CD14-positive monocyte (primary cell): ENCODE measurements at regions not wholly inside any gene's neighbourhood (a gene's known extent, or its start where the extent isn't known, plus 50 kb on each side); places are given as distances from the start of the nearest gene placed in this dataset.

ENCODE experiments used
- DNase-seq, 3 donors: peaks; one replicate each; pipeline ENCODE4 v3.0.0-alpha.2; 2011 to 2022
- H2AFZ ChIP-seq: 2 replicates; pipeline ENCODE4 v1.6.0; 2012; ENCODE audit warnings: mild to moderate bottlenecking, low read depth, low read length, inconsistent platforms; ENCODE audit not compliant: insufficient read depth, poor library complexity, severe bottlenecking
- H3K27ac ChIP-seq, 2 donors: 1 replicate in 1 of 2; 2 replicates in 1 of 2; pipeline ENCODE4 v1.5.1; 2012 to 2013; ENCODE audit warnings: low read length in 2 of 2, control low read depth in 1 of 2, inconsistent platforms in 1 of 2, low read depth in 1 of 2, mild to moderate bottlenecking in 1 of 2
- H3K27me3 ChIP-seq, 2 donors: one replicate each; pipeline versions ENCODE4 v1.6.0 to v1.6.1; 2011 to 2013; ENCODE audit warnings: low read length in 2 of 2; ENCODE audit not compliant: control insufficient read depth in 2 of 2, insufficient read depth in 2 of 2
- H3K36me3 ChIP-seq, 2 donors: replicated peaks in 1 of 2; 1 replicate in 1 of 2; 2 replicates in 1 of 2; pipeline versions ENCODE4 v1.5.1 to v1.6.1; 2012 to 2013; ENCODE audit warnings: low read length in 2 of 2, control low read depth in 1 of 2, inconsistent platforms in 1 of 2, mild to moderate bottlenecking in 1 of 2; ENCODE audit not compliant: insufficient read depth in 2 of 2, control insufficient read depth in 1 of 2
- H3K4me1 ChIP-seq, 2 donors: 1 replicate in 1 of 2; 2 replicates in 1 of 2; pipeline versions ENCODE4 v1.5.1 to v1.6.1; 2012 to 2013; ENCODE audit warnings: low read length in 2 of 2, control low read depth in 1 of 2, inconsistent platforms in 1 of 2, mild to moderate bottlenecking in 1 of 2, moderate library complexity in 1 of 2; ENCODE audit not compliant: insufficient read depth in 2 of 2, control insufficient read depth in 1 of 2
- H3K4me2 ChIP-seq: replicated peaks from 2 replicates; pipeline ENCODE3; 2012; ENCODE audit warnings: low read length, moderate library complexity, mild to moderate bottlenecking; ENCODE audit not compliant: poor library complexity, severe bottlenecking; ENCODE audit errors: extremely low read depth
- H3K4me3 ChIP-seq, 3 experiments: fragments of 200-600 bp in 1 of 3; sonication (generic) in 1 of 3; replicated peaks in 1 of 3; 1 replicate in 2 of 3; 2 replicates in 1 of 3; pipeline ENCODE4 v1.5.1; 2011 to 2013; ENCODE audit warnings: low read length in 3 of 3, mild to moderate bottlenecking in 3 of 3, control low read depth in 2 of 3, low read depth in 2 of 3, inconsistent platforms in 1 of 3, moderate library complexity in 1 of 3
- H3K79me2 ChIP-seq: 2 replicates; pipeline ENCODE4 v1.6.0; 2012; ENCODE audit warnings: mild to moderate bottlenecking, control low read depth, inconsistent platforms, low read length, moderate library complexity; ENCODE audit not compliant: insufficient read depth
- H3K9ac ChIP-seq: 2 replicates; pipeline ENCODE4 v1.6.0; 2017; ENCODE audit warnings: low read length, mild to moderate bottlenecking; ENCODE audit not compliant: insufficient read depth, poor library complexity, severe bottlenecking
- H3K9me3 ChIP-seq, 2 donors: replicated peaks in 1 of 2; 1 replicate in 1 of 2; 2 replicates in 1 of 2; pipeline versions ENCODE4 v1.5.1 to v1.6.1; 2012 to 2013; ENCODE audit warnings: low read length in 2 of 2, control low read depth in 1 of 2; ENCODE audit not compliant: control insufficient read depth in 1 of 2, insufficient read depth in 1 of 2
- H4K20me1 ChIP-seq: 2 replicates; pipeline ENCODE4 v1.6.0; 2012; ENCODE audit warnings: mild to moderate bottlenecking, low read length, control low read depth, moderate library complexity; ENCODE audit not compliant: insufficient read depth
- H3K27ac Mint-ChIP-seq, 7 donors: one replicate each; pipeline ENCODE4 v1.8.0; 2020; ENCODE audit warnings: mild to moderate bottlenecking in 7 of 7, mixed read lengths in 7 of 7, moderate library complexity in 6 of 7, inconsistent platforms in 2 of 7
- H3K27me3 Mint-ChIP-seq, 3 donors: one replicate each; pipeline ENCODE4 v1.8.0; 2021 to 2022; ENCODE audit warnings: low read depth in 3 of 3, mild to moderate bottlenecking in 3 of 3, mixed read lengths in 3 of 3, moderate library complexity in 3 of 3, inconsistent platforms in 1 of 3
- H3K36me3 Mint-ChIP-seq, 2 donors: one replicate each; pipeline ENCODE4 v1.8.0; 2020; ENCODE audit warnings: mixed read lengths in 2 of 2, inconsistent platforms in 1 of 2, mild to moderate bottlenecking in 1 of 2
- H3K4me1 Mint-ChIP-seq: one replicate; pipeline ENCODE4 v1.8.0; 2020; ENCODE audit warnings: mild to moderate bottlenecking, mixed read lengths
- H3K4me3 Mint-ChIP-seq, 2 donors: one replicate each; pipeline ENCODE4 v1.8.0; 2020; ENCODE audit warnings: mild to moderate bottlenecking in 2 of 2, mixed read lengths in 2 of 2, moderate library complexity in 1 of 2
- H3K9me3 Mint-ChIP-seq, 7 donors: one replicate each; pipeline ENCODE4 v1.8.0; 2020 to 2022; ENCODE audit warnings: mixed read lengths in 7 of 7, mild to moderate bottlenecking in 6 of 7, moderate library complexity in 6 of 7, inconsistent platforms in 2 of 7
- CTCF ChIP-seq: fragments of 200-600 bp; IDR thresholded peaks from one replicate; pipeline ENCODE4 v1.8.0; 2022; ENCODE audit warnings: antibody characterized with exemption, mild to moderate bottlenecking
- WGBS: methylation state at CpG from one replicate; pipeline ENCODE4 v1.1.5; 2013; ENCODE audit warnings: missing lambda C conversion rate; ENCODE audit not compliant: insufficient coverage; 5-methylcytosine and 5-hydroxymethylcytosine counted together
- intact Hi-C, 2 donors: fragments of 100-400 bp; cut with micrococcal nuclease; formaldehyde crosslinking; loops; one replicate each; pipeline versions ENCODE4 v1.15.0 to v1.15.1; 2023

GRCh38 chr19:31718898-31719297 is 369.7 kb upstream of the TSHZ3 start:
- H3K36me3 ChIP-seq, result no peaks in the 10 kb centered on the region
- H3K27me3 ChIP-seq, result no peaks in the 10 kb centered on the region
- no peaks in the 10 kb centered on the region for H4K20me1 ChIP-seq
- no peak overlapping the region for H3K4me3 ChIP-seq
- intact Hi-C loops, result no loop called here
- peaks cover 0 to 4% (median 3%) of the 10 kb centered on the region in 3 donors for H3K27me3 Mint-ChIP-seq
- no peak overlapping the region for H3K27ac Mint-ChIP-seq
- no peak for DNase-seq
- H3K79me2 ChIP-seq, result no peaks in the 10 kb centered on the region
- H3K4me1 ChIP-seq, result no peaks in the 10 kb centered on the region
- no peak overlapping the region for H3K27ac ChIP-seq
- no peak overlapping the region for H3K4me2 ChIP-seq
- 60% methylated on average over 1 of the region's 10 CpGs for WGBS
- H3K9me3 Mint-ChIP-seq, result peaks cover 0 to 8% (median 2%) of the 10 kb centered on the region in 7 donors
- H3K9ac ChIP-seq, result no peak overlapping the region
- peaks cover 0 to 10% of the 10 kb centered on the region in 2 donors for H3K9me3 ChIP-seq
- peaks cover 3% of the 10 kb centered on the region for H3K4me1 Mint-ChIP-seq
- H3K4me3 Mint-ChIP-seq, result no peak overlapping the region
- no peaks in the 10 kb centered on the region for H3K36me3 Mint-ChIP-seq
- no peak for TF ChIP-seq CTCF
- no peak overlapping the region for H2AFZ ChIP-seq

- Histone ChIP-seq H3K4me3 (no peak overlapping the region), H3K4me1 (no peaks in the 10 kb centered on the region), H3K27ac (no peak overlapping the region), H3K79me2 (no peaks in the 10 kb centered on the region), H3K9me3 (no peaks in the 10 kb centered on the region), H3K4me2 (no peak overlapping the region), H3K36me3 (no peaks in the 10 kb centered on the region), H3K27me3 (no peaks in the 10 kb centered on the region), H2AFZ (no peak overlapping the region), H4K20me1 (no peaks in the 10 kb centered on the region), H3K9ac (no peak overlapping the region)
- no peaks in the 10 kb centered on the region for H3K4me1 Mint-ChIP-seq
- intact Hi-C loops, result no loop called here
- no CpG with 5 or more reads among the region's 1 CpG for WGBS
- DNase-seq, result no peak
- H3K27me3 Mint-ChIP-seq, result peaks cover 0 to 2% (median 1%) of the 10 kb centered on the region in 3 donors
- no peaks in the 10 kb centered on the region for H3K36me3 Mint-ChIP-seq
- H3K9me3 Mint-ChIP-seq, result peaks cover 0 to 15% (median 1%) of the 10 kb centered on the region in 7 donors
- H3K4me3 Mint-ChIP-seq, result no peak overlapping the region
- no peak overlapping the region for H3K27ac Mint-ChIP-seq
- TF ChIP-seq CTCF, result no peak
These were observed 373.9 kb upstream of the TSHZ3 start for GRCh38 chr19:31723101-31723500.
